ENCODE measurements at regions not wholly inside any gene's neighbourhood (a gene's known extent, or its start where the extent isn't known, plus 50 kb on each side); places are given as distances from the start of the nearest gene placed in this dataset.

DNA sequence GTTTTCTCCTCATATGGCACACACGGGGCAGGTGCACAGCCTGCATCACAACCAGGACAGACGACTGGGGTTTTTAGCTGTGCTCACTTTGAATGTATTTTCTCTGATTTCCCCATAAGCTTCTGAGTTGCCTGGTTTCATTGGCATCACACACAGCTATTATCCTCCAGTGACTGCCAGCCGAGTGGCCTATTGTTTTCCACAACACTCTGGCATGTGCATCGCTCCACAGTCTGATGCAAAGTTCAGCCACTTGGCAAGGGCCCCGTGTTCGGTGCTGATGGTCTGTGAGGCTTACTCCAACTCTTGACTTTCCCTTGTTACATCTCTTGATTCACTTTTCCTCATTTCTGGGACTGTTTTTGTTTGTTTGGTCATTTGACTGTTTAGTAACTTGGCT, 593.1 kb downstream of the CBLN2 start:
- H3K9me3 ChIP-seq (ENCODE audit: control insufficient read depth in 2 of 3, insufficient read depth in 1 of 3, low read length in 3 of 3): no peaks in the 10 kb centered on the region
- intact Hi-C loops (cut with DNase I): no loop called here
- TF ChIP-seq, protein P1, sequence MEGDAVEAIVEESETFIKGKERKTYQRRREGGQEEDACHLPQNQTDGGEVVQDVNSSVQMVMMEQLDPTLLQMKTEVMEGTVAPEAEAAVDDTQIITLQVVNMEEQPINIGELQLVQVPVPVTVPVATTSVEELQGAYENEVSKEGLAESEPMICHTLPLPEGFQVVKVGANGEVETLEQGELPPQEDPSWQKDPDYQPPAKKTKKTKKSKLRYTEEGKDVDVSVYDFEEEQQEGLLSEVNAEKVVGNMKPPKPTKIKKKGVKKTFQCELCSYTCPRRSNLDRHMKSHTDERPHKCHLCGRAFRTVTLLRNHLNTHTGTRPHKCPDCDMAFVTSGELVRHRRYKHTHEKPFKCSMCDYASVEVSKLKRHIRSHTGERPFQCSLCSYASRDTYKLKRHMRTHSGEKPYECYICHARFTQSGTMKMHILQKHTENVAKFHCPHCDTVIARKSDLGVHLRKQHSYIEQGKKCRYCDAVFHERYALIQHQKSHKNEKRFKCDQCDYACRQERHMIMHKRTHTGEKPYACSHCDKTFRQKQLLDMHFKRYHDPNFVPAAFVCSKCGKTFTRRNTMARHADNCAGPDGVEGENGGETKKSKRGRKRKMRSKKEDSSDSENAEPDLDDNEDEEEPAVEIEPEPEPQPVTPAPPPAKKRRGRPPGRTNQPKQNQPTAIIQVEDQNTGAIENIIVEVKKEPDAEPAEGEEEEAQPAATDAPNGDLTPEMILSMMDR (IDR thresholded peaks at IDR 0.05; ENCODE audit: borderline replicate concordance, extremely low read depth, insufficient read depth): no peak
- no peak for FAIRE-seq
- no peaks in the 10 kb centered on the region for H3K36me3 ChIP-seq (ENCODE audit: control insufficient read depth in 2 of 3, insufficient read depth in 3 of 3, low read length in 3 of 3)
- H3K4me1 ChIP-seq (ENCODE audit: control insufficient read depth in 2 of 3, insufficient read depth in 2 of 3, low read depth in 1 of 3, low read length in 3 of 3): no peaks in the 10 kb centered on the region
- H3K4me3 ChIP-seq (ENCODE audit: low read length in 3 of 3): no peak overlapping the region
- peak in 1 of 5 donors; percentile 12 for DNase-seq
- no peak overlapping the region for H3K27ac ChIP-seq (ENCODE audit: low read depth in 2 of 2, low read length in 2 of 2)
- no peak overlapping the region for H3K9ac ChIP-seq (ENCODE audit: low read length in 3 of 3)
- H3K27me3 ChIP-seq (ENCODE audit: control insufficient read depth, insufficient read depth, low read length): no peaks in the 10 kb centered on the region

DNA sequence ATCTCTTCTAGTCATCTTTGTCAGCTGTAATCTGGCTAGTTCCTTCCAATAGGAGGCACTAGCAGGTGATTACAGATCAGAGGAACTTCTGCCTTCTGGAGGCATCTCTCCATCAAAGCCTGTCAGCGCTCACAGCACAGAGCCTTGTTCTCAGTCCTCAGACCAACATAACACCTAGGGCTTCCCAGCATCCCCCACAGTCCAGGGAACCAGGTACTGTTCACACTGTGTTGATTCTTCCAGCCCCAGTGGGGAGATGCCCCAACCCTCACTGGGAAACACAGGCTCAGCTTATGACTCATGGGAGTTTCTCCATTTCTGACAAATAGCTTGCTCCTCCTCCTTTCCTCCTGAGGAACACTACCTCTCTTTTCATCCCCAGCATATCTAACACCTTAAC, 601.7 kb downstream of the CBLN2 start:
- intact Hi-C loops (cut with DNase I): no loop called here
- Histone ChIP-seq H3K36me3 (ENCODE audit: control insufficient read depth in 2 of 3, insufficient read depth in 3 of 3, low read length in 3 of 3) (no peaks in the 10 kb centered on the region), H3K9me3 (ENCODE audit: control insufficient read depth in 2 of 3, insufficient read depth in 1 of 3, low read length in 3 of 3) (no peaks in the 10 kb centered on the region), H3K27me3 (ENCODE audit: control insufficient read depth, insufficient read depth, low read length) (no peaks in the 10 kb centered on the region), H3K9ac (ENCODE audit: low read length in 3 of 3) (no peak overlapping the region), H3K4me3 (ENCODE audit: low read length in 3 of 3) (no peak overlapping the region), H3K27ac (ENCODE audit: low read depth in 2 of 2, low read length in 2 of 2) (no peak overlapping the region), H3K4me1 (ENCODE audit: control insufficient read depth in 2 of 3, insufficient read depth in 2 of 3, low read depth in 1 of 3, low read length in 3 of 3) (no peaks in the 10 kb centered on the region)
- FAIRE-seq: no peak
- DNase-seq: no peak
- TF ChIP-seq, protein P1 (IDR thresholded peaks at IDR 0.05; ENCODE audit: borderline replicate concordance, extremely low read depth, insufficient read depth): no peak

DNA sequence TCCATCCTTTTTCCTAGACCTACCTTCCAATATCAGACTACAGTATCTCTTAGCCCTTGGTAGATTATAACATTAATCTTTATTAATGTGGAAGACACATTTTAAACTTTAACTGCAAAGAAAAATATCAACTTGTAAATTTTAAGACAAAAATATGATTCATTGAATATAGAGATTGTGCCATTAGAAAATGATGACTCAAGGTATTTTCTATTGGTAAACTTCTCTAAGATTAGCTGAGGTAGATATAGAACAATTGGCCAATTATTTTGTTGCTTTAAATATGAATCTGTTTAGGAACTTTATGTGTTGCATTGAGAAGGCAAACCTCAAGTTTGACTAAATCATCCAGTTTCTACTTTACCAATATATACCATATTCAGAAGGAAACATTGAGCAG, 604.7 kb downstream of the CBLN2 start:
- intact Hi-C loops (cut with DNase I): no loop called here
- Histone ChIP-seq H3K4me1 (ENCODE audit: control insufficient read depth in 2 of 3, insufficient read depth in 2 of 3, low read depth in 1 of 3, low read length in 3 of 3) (no peaks in the 10 kb centered on the region), H3K36me3 (ENCODE audit: control insufficient read depth in 2 of 3, insufficient read depth in 3 of 3, low read length in 3 of 3) (no peaks in the 10 kb centered on the region), H3K9me3 (ENCODE audit: control insufficient read depth in 2 of 3, insufficient read depth in 1 of 3, low read length in 3 of 3) (no peaks in the 10 kb centered on the region), H3K27ac (ENCODE audit: low read depth in 2 of 2, low read length in 2 of 2) (no peak overlapping the region), H3K4me3 (ENCODE audit: low read length in 3 of 3) (no peak overlapping the region), H3K27me3 (ENCODE audit: control insufficient read depth, insufficient read depth, low read length) (no peaks in the 10 kb centered on the region), H3K9ac (ENCODE audit: low read length in 3 of 3) (no peak overlapping the region)
- TF ChIP-seq, protein P1 (IDR thresholded peaks at IDR 0.05; ENCODE audit: borderline replicate concordance, extremely low read depth, insufficient read depth): no peak
- DNase-seq (no peak), FAIRE-seq (no peak)

DNA sequence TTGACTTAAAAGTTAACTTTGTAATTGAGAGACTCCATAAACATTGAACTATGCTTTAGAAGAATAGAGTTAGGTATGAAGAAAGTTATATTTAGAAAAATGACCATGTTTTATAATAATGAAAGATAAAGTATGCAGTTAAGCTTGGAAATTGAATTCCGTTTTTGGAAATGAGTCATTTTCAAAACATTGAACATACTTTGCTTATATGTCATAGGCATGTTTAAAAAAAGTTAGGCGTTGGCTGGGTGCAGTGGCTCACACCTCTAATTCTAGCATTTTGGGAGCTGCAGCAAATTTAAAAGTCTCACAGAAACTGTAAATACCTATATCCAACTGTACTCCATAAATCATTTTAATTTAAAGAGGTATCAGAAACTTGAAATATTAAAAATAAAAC, 607.4 kb downstream of the CBLN2 start:
- TF ChIP-seq, protein P1 (IDR thresholded peaks at IDR 0.05; ENCODE audit: borderline replicate concordance, extremely low read depth, insufficient read depth): no peak
- DNase-seq (no peak), FAIRE-seq (no peak)
- Histone ChIP-seq H3K4me1 (ENCODE audit: control insufficient read depth in 2 of 3, insufficient read depth in 2 of 3, low read depth in 1 of 3, low read length in 3 of 3) (no peaks in the 10 kb centered on the region), H3K9ac (ENCODE audit: low read length in 3 of 3) (no peak overlapping the region), H3K27me3 (ENCODE audit: control insufficient read depth, insufficient read depth, low read length) (no peaks in the 10 kb centered on the region), H3K9me3 (ENCODE audit: control insufficient read depth in 2 of 3, insufficient read depth in 1 of 3, low read length in 3 of 3) (no peaks in the 10 kb centered on the region), H3K27ac (ENCODE audit: low read depth in 2 of 2, low read length in 2 of 2) (no peak overlapping the region), H3K4me3 (ENCODE audit: low read length in 3 of 3) (no peak overlapping the region), H3K36me3 (ENCODE audit: control insufficient read depth in 2 of 3, insufficient read depth in 3 of 3, low read length in 3 of 3) (no peaks in the 10 kb centered on the region)
- intact Hi-C loops (cut with DNase I): no loop called here
